ENCODE measurements at regions not wholly inside any gene's neighbourhood (a gene's known extent, or its start where the extent isn't known, plus 50 kb on each side); places are given as distances from the start of the nearest gene placed in this dataset.

GRCh38 chr2:187627153-187627552 is 72.9 kb upstream of the TFPI start:
- H3K4me1 ChIP-seq (replicated peaks in 1 of 4; ENCODE audit: control insufficient read depth in 3 of 4, insufficient read depth in 4 of 4, low read length in 3 of 4) = no peaks in the 10 kb centered on the region
- no peak overlapping the region for H3K56ac ChIP-seq (replicated peaks; ENCODE audit: insufficient read length, low read depth, low read length)
- H3K4me2 ChIP-seq (ENCODE audit: insufficient read depth in 1 of 2, low read depth in 2 of 2, low read length in 2 of 2) = no peak overlapping the region
- DNase-seq (ENCODE audit: low read depth in 1 of 2, low spot score in 2 of 2) (no peak), FAIRE-seq (no peak)
- H2BK12ac ChIP-seq (ENCODE audit: low read depth, low read length) = no peak overlapping the region
- H3K18ac ChIP-seq (ENCODE audit: extremely low read depth, low read length) = no peak overlapping the region
- ChIA-PET CTCF (ENCODE audit: partially characterized antibody) (interaction anchor here (0.5 kb wide), 1 partner anchor 144 kb away, joined by 4 read pairs; no protein-coding TSS in a partner anchor), POLR2A (ENCODE audit: partially characterized antibody) (no interaction called here)
- H3K9ac ChIP-seq (replicated peaks in 1 of 4; ENCODE audit: extremely low read depth in 1 of 4, low read depth in 3 of 4, low read length in 3 of 4) = no peak overlapping the region
- no peak overlapping the region for H3K14ac ChIP-seq (ENCODE audit: insufficient read length)
- no peak overlapping the region for H2BK120ac ChIP-seq (replicated peaks; ENCODE audit: low read depth, low read length)
- no peak overlapping the region for H4K91ac ChIP-seq (replicated peaks; ENCODE audit: insufficient read length, low read length)
- no peak overlapping the region for H2BK15ac ChIP-seq (ENCODE audit: low read length)
- no peak overlapping the region for H2AFZ ChIP-seq (ENCODE audit: low read length)
- H3K27me3 ChIP-seq (replicated peaks in 1 of 4; ENCODE audit: control insufficient read depth in 3 of 4, extremely low read depth in 1 of 4, insufficient read depth in 3 of 4, low read length in 3 of 4) = no peaks in the 10 kb centered on the region
- peaks cover 5 to 10% of the 10 kb centered on the region in 2 experiments; a peak in 2 of 4 replicates for H3K9me3 ChIP-seq (ENCODE audit: insufficient read depth in 2 of 2, low read depth in 1 of 2, low read length in 1 of 2)
- no peak overlapping the region for H3K4me3 ChIP-seq (ENCODE audit: extremely low read depth in 1 of 4, insufficient read depth in 2 of 4, low read depth in 3 of 4, low read length in 4 of 4)
- peaks cover 0 to 2% (median 0%) of the 10 kb centered on the region in 4 experiments; a peak in 1 of 8 replicates for H3K36me3 ChIP-seq (ENCODE audit: control insufficient read depth in 2 of 4, insufficient read depth in 4 of 4, low read length in 3 of 4)
- no peak overlapping the region for H3K27ac ChIP-seq (ENCODE audit: low read depth, low read length)
- H4K20me1 ChIP-seq (replicated peaks in 1 of 2; ENCODE audit: control insufficient read depth in 1 of 2, insufficient read depth in 2 of 2, low read length in 2 of 2) = no peaks in the 10 kb centered on the region
- H3K79me2 ChIP-seq (ENCODE audit: control insufficient read depth in 1 of 2, insufficient read depth in 2 of 2, low read length in 2 of 2) = no peaks in the 10 kb centered on the region
- no peaks in the 10 kb centered on the region for H3K23me2 ChIP-seq (ENCODE audit: low read depth, low read length)
- no peaks in the 10 kb centered on the region for H3K79me1 ChIP-seq (ENCODE audit: low read depth, low read length)
- no peak overlapping the region for H4K5ac ChIP-seq (ENCODE audit: insufficient read length, low read depth, low read length)
- H3K23ac ChIP-seq (ENCODE audit: insufficient read length) = no peak overlapping the region
- H2BK20ac ChIP-seq (ENCODE audit: low read length) = no peak overlapping the region
- H2AK5ac ChIP-seq (ENCODE audit: low read depth, low read length) = no peak overlapping the region
- H2BK5ac ChIP-seq (ENCODE audit: low read depth, low read length) = no peak overlapping the region
- H4K8ac ChIP-seq (ENCODE audit: extremely low read depth, insufficient read depth, low read length) = no peak overlapping the region
- no peak overlapping the region for H3K4ac ChIP-seq (replicated peaks; ENCODE audit: insufficient read length, low read depth, low read length)
- 92% methylated on average over 3 of the region's 3 CpGs; no CpG with 5 or more reads in 1 of the 2 experiments for WGBS, 2 experiments (ENCODE audit: extremely low coverage in 1 of 2, insufficient coverage in 1 of 2, insufficient read length in 1 of 2, insufficient replicate concordance in 2 of 2, low coverage in 1 of 2, low lambda C conversion rate in 2 of 2, missing lambda C conversion rate in 1 of 2)
- no peak for TF ChIP-seq CTBP2 (IDR thresholded peaks at IDR 0.05; ENCODE audit: borderline replicate concordance, insufficient read depth, insufficient read length, low read length)
- no peak for TF ChIP-seq RBBP5 (IDR thresholded peaks at IDR 0.05; ENCODE audit: borderline replicate concordance, low read depth, low read length)
- no peak for TF ChIP-seq EP300 (IDR thresholded peaks at IDR 0.05; ENCODE audit: borderline replicate concordance in 1 of 2, low read depth in 2 of 2, low read length in 2 of 2)
- TF ChIP-seq ASH2L (IDR thresholded peaks at IDR 0.05; ENCODE audit: low read length) = no peak

Data from H1 (cell line).